GM18507 (cell line): ENCODE measurements at regions not wholly inside any gene's neighbourhood (a gene's known extent, or its start where the extent isn't known, plus 50 kb on each side); places are given as distances from the start of the nearest gene placed in this dataset.

Experiments
- DNase-seq: peaks from one replicate; pipeline ENCODE4 v3.0.0; 2011; ENCODE audit warnings: low read depth; ENCODE audit not compliant: insufficient read length; ENCODE audit errors: extremely low spot score
- FAIRE-seq: peaks from 2 replicates; lab custom pipeline; 2011; peaks lifted over from hg19 to GRCh38; lab: Jason Lieb, UNC

DNA sequence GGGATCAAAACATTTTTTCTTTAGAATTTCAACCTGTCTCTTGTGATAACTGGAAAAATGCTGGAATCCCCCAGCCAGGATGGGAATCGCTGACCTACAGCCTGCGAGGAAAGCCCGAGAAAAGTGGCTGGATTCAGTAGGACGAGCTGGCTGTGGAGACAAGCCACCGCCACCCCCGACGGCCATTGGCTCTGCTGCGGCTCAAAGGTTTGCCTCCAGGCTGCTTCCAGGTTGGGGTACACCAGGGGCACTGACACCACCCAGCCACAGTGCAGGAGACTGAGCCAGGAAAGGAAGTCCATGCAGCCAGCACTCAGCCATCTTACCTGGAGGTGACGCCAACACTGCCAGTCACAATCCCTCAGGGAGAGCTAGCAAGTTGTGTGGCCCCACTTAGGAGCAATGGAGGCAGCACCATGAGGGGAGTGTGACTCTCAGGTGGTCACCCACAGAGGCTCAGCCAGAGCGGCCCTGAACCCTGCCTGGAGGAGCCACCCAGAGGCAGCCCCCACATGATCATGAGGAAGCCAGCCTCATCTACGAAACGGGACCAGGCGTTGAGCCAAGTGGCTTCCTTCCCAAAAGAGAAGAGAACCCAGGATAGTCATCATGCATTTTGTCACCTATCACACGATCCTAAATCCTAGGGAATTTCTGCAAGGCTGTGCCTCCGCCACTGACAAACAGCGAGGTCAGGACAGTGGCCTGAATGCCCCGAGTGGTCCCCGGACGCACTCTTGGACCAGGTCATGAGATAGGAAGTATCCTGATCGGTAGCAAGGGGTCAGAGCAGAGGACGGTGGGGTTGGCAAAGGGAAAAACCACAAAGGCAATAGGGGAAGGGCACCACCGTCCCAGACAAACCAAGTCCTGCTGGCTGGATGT is 84.8 kb downstream of the RBFOX3 start:
- FAIRE-seq (no peak), DNase-seq (no peak)

GRCh38 chr17:79524213-79525187 is 86.4 kb downstream of the RBFOX3 start:
- no peak for DNase-seq
- no peak for FAIRE-seq

- no peak for FAIRE-seq
- DNase-seq = no peak
Measured at GRCh38 chr17:79522414-79522813, 88.4 kb downstream of the RBFOX3 start.

DNA sequence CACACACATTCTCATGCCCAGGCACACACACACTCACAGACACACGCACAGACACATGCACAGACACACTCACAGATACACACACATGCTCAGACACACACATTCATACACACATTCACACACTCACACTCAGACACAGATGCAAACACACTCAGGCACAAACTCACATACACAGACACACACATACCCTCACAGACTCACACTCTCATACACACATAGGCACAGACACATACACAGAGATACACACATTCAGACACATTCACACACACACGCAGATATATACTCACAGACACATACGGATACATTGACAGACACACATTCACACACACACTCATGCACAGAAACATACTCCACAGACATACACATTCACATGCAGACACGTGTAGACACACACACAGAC is 89.6 kb downstream of the RBFOX3 start:
- FAIRE-seq (no peak), DNase-seq (no peak)

GRCh38 chr17:79520167-79521165 is 90.4 kb downstream of the RBFOX3 start:
- FAIRE-seq = no peak

DNA sequence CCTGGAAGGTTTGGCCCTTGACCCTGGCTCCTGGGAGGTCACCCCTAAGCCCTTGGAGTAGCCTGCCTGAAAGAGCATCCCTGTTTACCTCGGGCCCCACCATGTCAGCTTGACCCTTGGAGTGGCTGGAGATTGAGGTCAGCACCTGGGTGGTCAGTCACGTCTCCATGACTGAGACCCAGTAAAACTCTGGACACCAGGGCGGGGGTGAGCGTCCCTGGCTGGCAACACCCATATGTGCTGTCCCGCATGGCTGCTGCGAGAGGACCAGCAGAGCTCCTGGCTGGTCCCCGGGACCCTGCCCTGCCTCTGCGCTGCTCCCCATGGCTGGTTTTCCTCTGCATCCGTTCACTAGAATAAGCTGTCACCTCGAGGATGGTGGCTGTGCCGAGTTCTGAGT is 91.2 kb downstream of the RBFOX3 start:
- no peak for FAIRE-seq
- no peak for DNase-seq

More at GRCh38 chr17:79520167-79521165, 90.4 kb downstream of the RBFOX3 start:
- no peak for DNase-seq

DNA sequence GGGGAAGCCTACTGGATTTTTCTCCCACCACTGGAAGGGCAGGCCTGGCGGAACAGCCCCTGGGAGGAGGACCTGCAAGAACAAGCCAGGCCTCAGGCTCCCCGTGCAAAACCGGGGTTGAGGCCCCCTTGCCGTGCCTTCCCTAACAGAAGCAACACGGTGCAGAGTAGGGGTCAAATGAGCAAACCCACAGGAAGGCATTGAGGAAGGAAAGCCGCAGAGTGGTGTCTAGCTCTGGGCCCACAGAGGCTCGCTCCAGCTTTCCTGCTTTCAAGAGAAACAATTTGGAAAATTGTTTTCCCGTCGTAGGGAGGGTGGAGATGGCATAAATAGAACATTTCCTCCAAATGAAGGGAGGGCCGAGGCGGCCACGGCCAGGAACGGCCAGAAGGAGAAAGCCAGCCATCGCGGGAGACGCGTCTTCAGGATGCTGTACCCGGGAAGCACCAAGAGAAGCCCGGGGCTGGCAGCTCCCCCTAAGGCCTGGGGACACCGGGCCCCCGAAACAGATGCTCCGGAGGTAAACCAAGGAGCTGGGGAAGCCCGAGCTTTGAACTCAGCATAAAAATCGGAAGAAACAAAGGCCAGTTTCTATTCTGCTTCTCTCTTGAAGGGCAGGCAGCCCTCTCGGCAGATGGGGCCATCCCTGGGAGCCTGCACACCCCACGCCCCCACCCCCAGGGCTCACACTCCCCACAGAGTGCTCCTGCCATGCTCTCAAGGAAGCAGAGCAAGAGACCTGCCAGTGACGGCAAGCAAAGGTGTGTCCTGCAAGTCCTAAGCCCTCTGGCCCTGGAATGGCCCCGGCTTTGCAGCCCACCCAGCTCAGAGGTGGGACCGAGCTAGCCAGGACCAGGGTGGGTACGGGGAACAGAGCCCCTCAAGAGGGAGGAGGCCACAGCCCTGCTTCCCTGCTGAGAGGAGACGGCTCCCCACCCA is 92.0 kb downstream of the RBFOX3 start:
- FAIRE-seq = no peak
- no peak for DNase-seq

- FAIRE-seq = no peak
- DNase-seq = no peak
Measured at GRCh38 chr17:79517827-79518584, 92.8 kb downstream of the RBFOX3 start.

- FAIRE-seq (no peak), DNase-seq (no peak)
Measured at GRCh38 chr17:79515646-79516571, 94.9 kb downstream of the RBFOX3 start.

DNA sequence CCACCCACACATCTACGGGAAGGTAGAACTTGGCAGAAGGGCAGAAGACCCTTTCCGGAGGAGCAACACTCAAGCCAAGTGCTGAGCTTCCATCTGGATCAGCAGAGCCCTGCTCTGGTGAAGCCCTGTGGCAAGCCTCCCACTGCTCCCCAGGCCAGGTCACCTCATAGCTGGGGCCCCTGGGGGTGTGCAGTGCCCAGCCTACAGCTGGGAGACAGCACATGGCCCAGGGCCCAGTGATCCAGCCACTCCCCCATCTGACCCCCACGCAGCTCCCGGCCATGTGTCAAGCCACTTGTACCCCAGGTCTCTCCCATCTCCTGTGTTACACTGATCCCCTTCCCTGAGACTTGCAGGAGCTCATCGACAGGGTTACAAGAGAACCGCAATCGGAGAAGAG is 95.7 kb downstream of the RBFOX3 start:
- DNase-seq (no peak), FAIRE-seq (no peak)

DNA sequence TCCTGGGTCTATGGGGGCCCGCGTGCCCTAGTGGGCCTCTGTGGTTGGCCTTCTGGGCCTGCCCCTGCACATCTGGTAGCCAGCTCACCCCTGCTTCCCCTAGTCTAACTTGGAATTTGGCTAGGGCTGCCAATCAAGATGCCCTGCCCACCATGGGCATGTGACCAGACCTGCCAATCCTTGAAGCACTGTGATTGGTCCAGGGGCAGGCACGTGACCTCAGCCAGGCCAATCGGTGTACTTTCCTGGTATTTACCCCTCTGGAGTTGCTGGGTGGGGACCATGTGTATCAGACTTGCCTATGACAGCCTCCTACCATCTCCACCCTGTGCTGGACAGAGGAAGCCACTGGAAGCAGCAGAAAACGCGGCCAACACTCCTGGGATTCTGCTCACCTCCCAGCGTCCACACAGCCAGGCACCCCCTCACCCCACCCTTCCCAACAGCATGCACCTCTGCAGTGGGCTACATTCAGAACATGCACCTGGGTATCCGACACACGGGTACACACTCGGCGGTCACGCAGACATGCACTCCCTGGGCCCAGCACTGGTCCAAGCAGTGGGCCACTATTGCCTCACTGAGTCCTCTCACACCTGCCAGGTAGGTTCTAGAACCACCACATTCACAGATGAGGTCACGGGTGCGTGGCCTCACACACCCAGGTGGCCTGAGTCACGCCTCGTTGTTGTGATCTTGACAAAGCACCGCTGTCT is 96.9 kb downstream of the RBFOX3 start:
- no peak for FAIRE-seq
- no peak for DNase-seq

- FAIRE-seq (no peak), DNase-seq (no peak)
Measured at GRCh38 chr17:79513206-79513605, 97.6 kb downstream of the RBFOX3 start.

DNA sequence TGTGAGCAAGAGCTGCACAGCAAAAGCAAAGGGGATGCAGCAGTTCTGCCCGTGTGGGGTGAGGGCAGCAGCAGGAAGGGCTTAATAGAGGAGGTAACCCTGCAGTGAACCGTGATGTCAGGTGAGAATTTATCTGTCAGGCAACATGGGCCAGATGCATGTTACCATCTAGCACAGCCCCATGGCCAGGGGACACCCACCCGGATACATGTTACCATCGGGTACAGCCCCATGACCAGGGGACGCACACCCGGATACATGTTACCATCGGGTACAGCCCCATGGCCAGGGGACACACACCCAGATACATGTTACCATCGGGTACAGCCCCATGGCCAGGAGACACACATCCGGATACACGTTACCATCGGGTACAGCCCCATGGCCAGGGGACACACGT is 99.4 kb downstream of the RBFOX3 start:
- no peak for FAIRE-seq
- DNase-seq = no peak

DNA sequence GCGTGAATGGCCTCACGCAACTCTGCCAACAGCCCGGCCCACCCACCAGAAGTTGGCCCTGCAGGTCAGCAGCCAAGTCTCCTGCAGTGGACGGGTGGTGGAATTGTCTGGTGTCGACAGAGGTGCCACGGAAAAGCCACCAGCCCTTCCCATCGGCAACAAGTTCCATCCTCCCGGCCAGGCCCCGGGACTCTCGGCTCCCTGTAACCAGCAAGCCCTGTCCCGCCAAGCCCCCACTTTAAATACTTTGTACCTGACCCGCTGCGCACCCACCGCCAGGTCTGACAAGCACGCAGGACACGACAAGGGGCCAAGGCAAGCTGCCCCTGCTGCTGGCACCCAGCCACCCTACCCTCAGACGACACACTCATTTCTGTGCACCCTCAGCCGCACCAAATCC is 100.8 kb downstream of the RBFOX3 start:
- no peak for DNase-seq
- no peak for FAIRE-seq

GRCh38 chr17:79509490-79509889 is 101.4 kb downstream of the RBFOX3 start:
- no peak for FAIRE-seq
- DNase-seq = no peak

DNA sequence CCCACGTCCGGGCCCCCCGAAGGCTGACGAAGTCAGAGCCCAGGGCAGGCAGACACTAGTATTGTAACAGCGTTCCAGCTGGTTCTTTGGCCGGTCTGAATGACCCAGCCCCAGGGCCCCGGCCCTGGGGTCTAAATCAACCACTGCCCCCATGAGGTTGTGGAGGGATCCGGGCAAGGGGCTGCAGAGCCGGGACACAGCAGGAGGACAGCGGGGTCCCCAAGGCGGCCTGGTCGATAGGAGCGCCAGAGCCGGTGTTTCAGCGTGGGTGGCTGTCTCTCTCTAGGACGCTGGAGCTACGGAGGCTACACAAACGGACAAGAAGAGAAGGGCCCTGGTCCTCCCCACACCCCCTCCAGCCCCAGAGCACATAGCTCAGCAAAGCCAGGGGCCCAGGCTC is 101.8 kb downstream of the RBFOX3 start:
- DNase-seq (no peak), FAIRE-seq (no peak)
